ENCODE measurements at regions not wholly inside any gene's neighbourhood (a gene's known extent, or its start where the extent isn't known, plus 50 kb on each side); places are given as distances from the start of the nearest gene placed in this dataset.
"Not testable (repeated sequence)": the region's sequence is repeated elsewhere in the genome, so short reads cannot be mapped to it uniquely, and the experiment has no call there.

DNA sequence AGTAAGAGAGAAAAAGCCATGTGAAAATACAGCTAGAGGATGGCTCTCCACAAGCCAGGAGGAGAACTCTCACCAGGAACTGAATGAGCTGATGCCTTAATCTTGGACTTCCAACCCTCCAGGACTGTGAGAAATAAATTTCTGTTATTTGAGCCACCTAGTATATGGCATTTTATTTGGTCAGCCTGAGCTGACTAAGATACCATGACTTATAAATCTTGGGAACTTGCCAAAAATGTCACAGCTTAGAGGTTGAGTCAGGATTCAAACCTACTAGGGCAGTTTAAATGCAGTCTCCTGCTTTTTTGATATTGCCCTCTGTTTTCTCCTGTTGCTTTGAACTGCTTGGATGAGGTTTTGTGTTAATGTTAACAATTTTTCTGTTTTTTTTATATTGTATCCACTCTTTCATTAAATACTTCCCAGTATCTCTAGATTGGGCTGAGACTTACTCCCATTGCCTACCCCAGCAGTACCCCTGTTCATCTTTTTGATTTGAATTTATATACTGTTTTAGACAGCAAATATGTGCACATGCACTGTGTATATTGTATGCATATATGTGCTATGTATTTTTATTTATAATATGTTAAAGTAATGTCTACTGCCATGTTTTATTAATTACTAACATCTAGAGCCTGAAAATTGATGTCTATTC lies 1223.2 kb downstream of the OTOL1 start:
- TF ChIP-seq, protein P1, sequence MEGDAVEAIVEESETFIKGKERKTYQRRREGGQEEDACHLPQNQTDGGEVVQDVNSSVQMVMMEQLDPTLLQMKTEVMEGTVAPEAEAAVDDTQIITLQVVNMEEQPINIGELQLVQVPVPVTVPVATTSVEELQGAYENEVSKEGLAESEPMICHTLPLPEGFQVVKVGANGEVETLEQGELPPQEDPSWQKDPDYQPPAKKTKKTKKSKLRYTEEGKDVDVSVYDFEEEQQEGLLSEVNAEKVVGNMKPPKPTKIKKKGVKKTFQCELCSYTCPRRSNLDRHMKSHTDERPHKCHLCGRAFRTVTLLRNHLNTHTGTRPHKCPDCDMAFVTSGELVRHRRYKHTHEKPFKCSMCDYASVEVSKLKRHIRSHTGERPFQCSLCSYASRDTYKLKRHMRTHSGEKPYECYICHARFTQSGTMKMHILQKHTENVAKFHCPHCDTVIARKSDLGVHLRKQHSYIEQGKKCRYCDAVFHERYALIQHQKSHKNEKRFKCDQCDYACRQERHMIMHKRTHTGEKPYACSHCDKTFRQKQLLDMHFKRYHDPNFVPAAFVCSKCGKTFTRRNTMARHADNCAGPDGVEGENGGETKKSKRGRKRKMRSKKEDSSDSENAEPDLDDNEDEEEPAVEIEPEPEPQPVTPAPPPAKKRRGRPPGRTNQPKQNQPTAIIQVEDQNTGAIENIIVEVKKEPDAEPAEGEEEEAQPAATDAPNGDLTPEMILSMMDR (IDR thresholded peaks at IDR 0.05; ENCODE audit: control insufficient read depth, insufficient read depth, low read depth, low read length, missing control alignments) = no peak
- peak; percentile 89 for DNase-seq (ENCODE audit: low read depth)
- no peak overlapping the region for H3K4me3 ChIP-seq (ENCODE audit: control insufficient read depth, low read depth, low read length)

DNA sequence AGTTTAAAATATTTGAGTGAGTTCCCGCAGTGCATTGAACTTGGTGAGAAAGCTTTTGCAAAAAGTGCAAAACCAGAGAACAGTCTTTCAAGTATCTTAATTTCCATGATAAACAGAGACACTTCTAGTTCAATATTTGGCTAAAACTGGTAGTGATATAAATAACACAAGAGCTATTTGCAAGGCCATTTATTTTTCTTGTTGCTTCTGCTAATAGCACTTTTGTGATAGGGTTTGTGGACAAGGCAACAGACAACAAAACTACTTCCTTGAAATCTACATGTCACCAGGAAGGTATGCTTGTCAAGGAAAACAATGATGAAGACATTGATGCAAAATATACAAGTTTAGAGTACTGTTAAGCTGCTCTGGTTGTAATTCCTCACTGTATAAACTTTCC lies 1225.1 kb downstream of the OTOL1 start:
- DNase-seq (ENCODE audit: low read depth) = no peak
- TF ChIP-seq, protein P1 (IDR thresholded peaks at IDR 0.05; ENCODE audit: control insufficient read depth, insufficient read depth, low read depth, low read length, missing control alignments) = no peak
- no peak overlapping the region for H3K4me3 ChIP-seq (ENCODE audit: control insufficient read depth, low read depth, low read length)

DNA sequence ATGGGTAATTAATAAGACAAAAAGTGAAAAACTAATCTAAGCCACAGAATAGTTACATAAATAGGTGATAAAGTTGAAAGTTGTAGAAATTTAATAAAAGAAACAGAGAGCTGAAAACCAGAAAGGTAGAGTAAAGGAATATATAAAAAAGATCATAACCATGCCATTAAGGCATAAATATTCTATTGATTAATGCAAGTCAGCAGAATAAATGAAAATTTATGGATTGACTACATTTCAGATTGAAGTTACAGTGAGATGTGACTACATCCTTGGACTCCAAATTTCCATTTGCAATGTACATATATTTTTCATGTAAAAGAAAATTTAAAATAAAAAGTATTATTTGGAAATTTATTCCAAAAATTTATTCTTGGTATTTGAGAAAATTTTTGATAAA lies 1225.7 kb downstream of the OTOL1 start:
- H3K4me3 ChIP-seq (ENCODE audit: control insufficient read depth, low read depth, low read length) = no peak overlapping the region
- TF ChIP-seq, protein P1 (IDR thresholded peaks at IDR 0.05; ENCODE audit: control insufficient read depth, insufficient read depth, low read depth, low read length, missing control alignments) = no peak
- DNase-seq (ENCODE audit: low read depth) = no peak

DNA sequence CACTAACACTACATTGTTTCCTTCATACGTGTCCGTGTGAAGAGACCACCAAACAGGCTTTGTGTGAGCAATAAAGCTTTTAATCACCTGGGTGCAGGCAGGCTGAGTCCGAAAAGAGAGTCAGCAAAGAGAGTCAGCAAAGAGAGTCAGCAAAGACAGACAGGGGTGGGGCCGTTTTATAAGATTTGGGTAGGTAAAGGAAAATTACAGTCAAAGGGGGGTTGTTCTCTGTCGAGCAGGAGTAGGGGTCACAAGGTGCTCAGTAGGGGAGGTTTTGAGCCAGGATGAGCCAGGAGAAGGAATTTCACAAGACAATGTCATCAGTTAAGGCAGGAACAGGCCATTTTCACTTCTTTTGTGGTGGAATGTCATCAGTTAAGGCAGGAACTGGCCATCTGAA lies 1226.2 kb downstream of the OTOL1 start:
- not testable (repeated sequence) for H3K4me3 ChIP-seq (ENCODE audit: control insufficient read depth, low read depth, low read length); DNase-seq (ENCODE audit: low read depth)

DNA sequence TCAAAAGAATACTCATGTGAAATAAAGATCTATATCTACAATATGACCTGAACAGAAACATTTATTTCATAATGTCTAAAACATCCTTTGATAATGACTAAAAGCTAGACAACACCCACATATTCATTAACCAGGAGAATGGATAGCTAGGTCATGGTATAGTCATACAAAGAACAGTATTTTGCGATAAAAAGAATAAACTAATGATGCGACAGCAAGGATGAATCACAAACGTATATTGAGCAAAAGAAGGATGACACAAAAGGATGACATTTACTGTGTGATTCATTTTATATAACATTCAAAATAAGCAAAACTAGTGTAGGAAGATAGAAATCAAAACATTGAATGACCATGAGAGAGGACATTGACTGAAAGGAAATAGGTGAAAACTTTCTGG lies 1233.1 kb downstream of the OTOL1 start:
- TF ChIP-seq, protein P1 (IDR thresholded peaks at IDR 0.05; ENCODE audit: control insufficient read depth, insufficient read depth, low read depth, low read length, missing control alignments) = no peak
- H3K4me3 ChIP-seq (ENCODE audit: control insufficient read depth, low read depth, low read length) = no peak overlapping the region
- DNase-seq (ENCODE audit: low read depth) = no peak

DNA sequence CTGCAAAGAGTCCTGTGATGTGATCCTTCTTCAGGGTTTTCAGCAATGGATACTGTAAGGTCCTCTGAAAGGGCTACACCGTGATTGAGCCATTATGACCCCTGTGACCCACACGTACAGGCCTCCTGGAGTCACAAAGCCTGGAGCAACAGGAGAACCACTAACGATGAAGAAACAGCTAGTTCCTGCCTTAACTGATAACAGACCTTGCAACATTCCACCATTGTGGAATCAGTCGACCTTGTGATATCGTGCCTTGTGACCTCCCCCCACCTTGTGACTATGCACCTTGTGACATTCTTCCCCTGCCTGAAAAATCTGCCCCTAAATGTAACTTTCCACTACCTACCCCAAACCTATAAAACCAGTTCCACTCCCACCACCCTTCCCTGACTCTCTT lies 1235.4 kb downstream of the OTOL1 start:
- DNase-seq (ENCODE audit: low read depth); H3K4me3 ChIP-seq (ENCODE audit: control insufficient read depth, low read depth, low read length): not testable (repeated sequence)

DNA sequence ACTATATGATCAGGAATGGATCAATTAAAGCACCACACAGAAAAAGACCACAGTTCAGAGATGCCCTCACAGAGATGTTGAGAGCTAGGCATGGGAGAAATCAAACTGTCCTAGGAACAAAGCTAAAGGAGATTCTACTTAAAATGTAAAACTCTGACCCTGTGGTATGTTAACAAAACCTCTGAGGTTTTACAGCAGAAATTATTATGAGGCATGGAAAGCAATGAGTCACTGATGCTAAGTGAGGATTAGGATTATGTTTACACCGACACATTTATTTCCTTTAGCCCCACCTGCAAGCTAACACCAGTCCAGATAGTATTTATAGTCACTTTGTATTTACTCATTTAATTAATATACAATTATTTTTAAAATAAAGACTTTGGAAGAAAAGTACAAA lies 1242.2 kb downstream of the OTOL1 start:
- no peak overlapping the region for H3K4me3 ChIP-seq (ENCODE audit: control insufficient read depth, low read depth, low read length)
- TF ChIP-seq, protein P1 (IDR thresholded peaks at IDR 0.05; ENCODE audit: control insufficient read depth, insufficient read depth, low read depth, low read length, missing control alignments) = no peak
- DNase-seq (ENCODE audit: low read depth) = no peak
